SK-N-SH (cell line): ENCODE measurements at regions not wholly inside any gene's neighbourhood (a gene's known extent, or its start where the extent isn't known, plus 50 kb on each side); places are given as distances from the start of the nearest gene placed in this dataset.
A peak's percentile ranks its signal among the peaks of the same experiment; 100 is the strongest.

Experiments
- CTCF ChIA-PET: fragments of 300-600, 350-600 bp; formaldehyde crosslinking; extraction: SDS; loops from one replicate; lab custom pipeline; 2021; lab: Yijun Ruan, JAX
- POLR2A ChIA-PET: fragments of 350-600 bp; sonication (Branson Sonifier 250); formaldehyde crosslinking; extraction: SDS; loops from one replicate; lab custom pipeline; 2020; ENCODE audit warnings: antibody characterized with exemption, inconsistent platforms; lab: Yijun Ruan, JAX
- DNase-seq: peaks from one replicate; pipeline ENCODE4 v3.0.0; 2012
- H2AFZ ChIP-seq: fragments of 200-600 bp; sonication (generic); 2 replicates; pipeline ENCODE4 v1.8.1; 2016; ENCODE audit warnings: antibody characterized with exemption, mild to moderate bottlenecking, low read depth
- H3F3A ChIP-seq: fragments of 200-600 bp; sonication (generic); replicated peaks from 2 replicates; pipeline ENCODE3; 2016; ENCODE audit warnings: antibody characterized with exemption, mild to moderate bottlenecking; ENCODE audit not compliant: insufficient read depth
- H3K27ac ChIP-seq, 2 experiments: fragments of 200-500 bp in 1 of 2; fragments of 200-600 bp in 1 of 2; sonication (Bioruptor generic) in 1 of 2; sonication (generic), shearing (Covaris generic) in 1 of 2; 2 replicates each; pipeline versions ENCODE4 v1.5.1 to v1.6.1; 2014 to 2016; ENCODE audit warnings: low read depth in 2 of 2, inconsistent platforms in 1 of 2, low read length in 1 of 2, mild to moderate bottlenecking in 1 of 2, mixed read lengths in 1 of 2
- H3K27me3 ChIP-seq: fragments of 200-600 bp; sonication (generic), shearing (Covaris generic); 2 replicates; pipeline ENCODE4 v1.6.1; 2016; ENCODE audit warnings: mixed run types; ENCODE audit not compliant: insufficient read depth
- H3K36me3 ChIP-seq, 2 experiments: fragments of 200-500 bp in 1 of 2; fragments of 200-600 bp in 1 of 2; sonication (Bioruptor generic) in 1 of 2; sonication (generic) in 1 of 2; replicated peaks in 1 of 2; 2 replicates each; pipeline versions ENCODE3 to v1.5.1; 2014 to 2016; ENCODE audit warnings: low read length in 1 of 2, mild to moderate bottlenecking in 1 of 2; ENCODE audit not compliant: insufficient read depth in 2 of 2, control insufficient read depth in 1 of 2
- H3K4me1 ChIP-seq, 2 experiments: fragments of 200-500 bp in 1 of 2; fragments of 200-600 bp in 1 of 2; sonication (Bioruptor generic) in 1 of 2; sonication (generic), shearing (Covaris generic) in 1 of 2; 2 replicates each; pipeline versions ENCODE4 v1.5.1 to v1.6.1; 2014 to 2016; ENCODE audit warnings: low read depth in 1 of 2, low read length in 1 of 2, mixed run types in 1 of 2; ENCODE audit not compliant: insufficient read depth in 2 of 2, control insufficient read depth in 1 of 2
- H3K4me2 ChIP-seq: fragments of 200-600 bp; sonication (generic), shearing (Covaris generic); 2 replicates; pipeline ENCODE4 v1.6.1; 2017; ENCODE audit warnings: mixed run types
- H3K4me3 ChIP-seq, 2 experiments: fragments of 200-500 bp in 1 of 2; fragments of 200-600 bp in 1 of 2; sonication (Bioruptor generic) in 1 of 2; sonication (generic), shearing (Covaris generic) in 1 of 2; 2 replicates each; pipeline versions ENCODE4 v1.5.1 to v1.8.1; 2014 to 2016; ENCODE audit warnings: low read depth in 2 of 2, inconsistent platforms in 1 of 2, low read length in 1 of 2, mild to moderate bottlenecking in 1 of 2, mixed read lengths in 1 of 2, moderate library complexity in 1 of 2
- H3K79me2 ChIP-seq: fragments of 200-600 bp; sonication (generic); 2 replicates; pipeline ENCODE4 v1.8.1; 2017; ENCODE audit warnings: mild to moderate bottlenecking; ENCODE audit not compliant: insufficient read depth
- H3K9ac ChIP-seq: fragments of 200-600 bp; sonication (generic); 2 replicates; pipeline ENCODE4 v1.6.1; 2017; ENCODE audit warnings: mixed run types
- H3K9me2 ChIP-seq: fragments of 200-600 bp; sonication (generic); 2 replicates; pipeline ENCODE4 v1.6.1; 2017; ENCODE audit warnings: mixed run types
- H3K9me3 ChIP-seq: fragments of 200-600 bp; sonication (generic); 2 replicates; pipeline ENCODE4 v1.6.1; 2017; ENCODE audit warnings: mixed run types, mild to moderate bottlenecking, moderate library complexity
- H4K20me1 ChIP-seq: fragments of 200-600 bp; sonication (generic); 2 replicates; pipeline ENCODE4 v1.6.1; 2017; ENCODE audit warnings: mild to moderate bottlenecking, mixed run types; ENCODE audit not compliant: insufficient read depth
- EZH2phosphoT487 ChIP-seq: fragments of 200-600 bp; sonication (generic); IDR thresholded peaks from 2 replicates; pipeline ENCODE4 v1.6.1; 2017; ENCODE audit warnings: low read depth, mixed run types, mild to moderate bottlenecking, antibody characterized with exemption, moderate library complexity, borderline replicate concordance
- FOSL2 ChIP-seq: IDR thresholded peaks from 2 replicates; pipeline ENCODE4 v1.4.0; 2012; ENCODE audit warnings: low read depth, mild to moderate bottlenecking, moderate library complexity, borderline replicate concordance
- FOXJ3 ChIP-seq: sonication (generic); formaldehyde crosslinking; IDR thresholded peaks from 2 replicates; pipeline ENCODE4 v1.5.1; 2020; ENCODE audit warnings: mild to moderate bottlenecking, missing genetic modification reagents
- FOXM1 ChIP-seq: IDR thresholded peaks from 2 replicates; pipeline ENCODE4 v1.4.0; 2012; ENCODE audit warnings: low read depth, mild to moderate bottlenecking
- JUND ChIP-seq: IDR thresholded peaks from 2 replicates; pipeline ENCODE4 v1.4.0; 2012
- MXI1 ChIP-seq: IDR thresholded peaks from 2 replicates; pipeline ENCODE4 v1.6.1; 2012; ENCODE audit warnings: mild to moderate bottlenecking, low read depth, low read length, improper control_type of control experiment
- NFIC ChIP-seq: IDR thresholded peaks from 2 replicates; pipeline ENCODE4 v1.4.0; 2012; ENCODE audit warnings: borderline replicate concordance
- NRF1 ChIP-seq: IDR thresholded peaks from 2 replicates; pipeline ENCODE4 v1.6.1; 2012; ENCODE audit warnings: low read depth, mild to moderate bottlenecking, low read length
- RCOR1 ChIP-seq: fragments of 150-350 bp; IDR thresholded peaks from 2 replicates; pipeline ENCODE4 v1.6.1; 2017; ENCODE audit warnings: antibody characterized with exemption, low read length
- RFX5 ChIP-seq: IDR thresholded peaks from 2 replicates; pipeline ENCODE4 v1.6.1; 2012; ENCODE audit warnings: mild to moderate bottlenecking, improper control_type of control experiment, low read length
- SIN3A ChIP-seq: IDR thresholded peaks from 2 replicates; pipeline ENCODE4 v1.6.1; 2012; ENCODE audit warnings: low read depth, mild to moderate bottlenecking, low read length, moderate library complexity, borderline replicate concordance
- TCF12 ChIP-seq: IDR thresholded peaks from 2 replicates; pipeline ENCODE4 v1.4.0; 2012
- TEAD4 ChIP-seq: IDR thresholded peaks from 2 replicates; pipeline ENCODE4 v1.4.0; 2012; ENCODE audit warnings: mild to moderate bottlenecking, borderline replicate concordance; ENCODE audit not compliant: insufficient read depth
- YY1 ChIP-seq: IDR thresholded peaks from 2 replicates; pipeline ENCODE4 v1.4.0; 2012; ENCODE audit warnings: low read depth, mild to moderate bottlenecking
- WGBS: methylation state at CpG from one replicate; pipeline ENCODE4 v1.1.6; 2017; ENCODE audit warnings: low lambda C conversion rate; 5-methylcytosine and 5-hydroxymethylcytosine counted together
- TF ChIP-seq, protein P1 (sequence below): IDR thresholded peaks from 2 replicates; pipeline ENCODE4; 2012
- TF ChIP-seq, protein P2 (sequence below): IDR thresholded peaks from 2 replicates; pipeline ENCODE4 v1.6.1; 2012; ENCODE audit warnings: mild to moderate bottlenecking, low read depth, low read length, moderate library complexity
- TF ChIP-seq, protein P3 (sequence below): IDR thresholded peaks from 2 replicates; pipeline ENCODE4 v1.4.0; 2012; ENCODE audit warnings: low read depth
- TF ChIP-seq, protein P4 (sequence below): fragments of 200-600 bp; sonication (generic); IDR thresholded peaks from 2 replicates; pipeline ENCODE4 v1.6.1; 2017; ENCODE audit warnings: antibody characterized with exemption, mild to moderate bottlenecking, moderate library complexity

DNA sequence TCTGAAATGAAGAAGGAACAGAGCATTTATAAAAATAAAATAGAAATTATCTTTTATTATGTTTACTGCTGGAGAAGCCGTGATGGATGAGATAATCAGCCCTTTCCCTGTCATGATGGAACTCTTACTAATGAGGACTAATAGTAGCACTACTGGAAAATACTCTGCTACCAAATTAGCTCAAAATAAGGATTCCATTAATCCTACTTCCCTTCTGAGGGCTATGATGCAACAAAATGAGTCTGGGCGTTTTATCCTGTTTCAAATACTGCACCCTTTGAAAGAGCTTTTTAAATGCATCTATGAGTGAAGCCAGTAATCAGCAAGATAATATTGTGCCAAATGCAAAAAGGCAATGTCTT lies 59.3 kb upstream of the CARMIL1 start:
- Histone ChIP-seq H3K4me3 (no peak overlapping the region), H3K9me2 (no peaks in the 10 kb centered on the region), H3K27me3 (no peaks in the 10 kb centered on the region), H4K20me1 (no peaks in the 10 kb centered on the region), H3K9me3 (no peaks in the 10 kb centered on the region)
- TF ChIP-seq MXI1 (no peak), FOXM1 (0 out of 2 replicates have a peak, but pooled peaks have one; percentile 40)
- TF ChIP-seq, all 33 proteins: peak for 1
- WGBS, result 19% methylated on average over 2 of the region's 2 CpGs
- ChIA-PET POLR2A (no interaction called here), CTCF (interaction anchor here (0.7 to 1.4 kb wide), 3 partner anchors 38 to 722 kb away, joined by 3 to 4 read pairs (median 4); no protein-coding TSS in a partner anchor)
- Histone ChIP-seq H3F3A (no peaks in the 10 kb centered on the region), H3K79me2 (no peaks in the 10 kb centered on the region), H3K27ac (peak overlapping the region; percentile 48 to 52; a peak in 2 of 4 replicates), H3K36me3 (no peaks in the 10 kb centered on the region), H2AFZ (peak overlapping the region; percentile 71; the same call in 1 of the 2 replicates), H3K4me2 (no peak overlapping the region), H3K4me1 (peaks cover 17 to 29% of the 10 kb centered on the region in 2 experiments; a peak in 3 of 4 replicates), H3K9ac (no peak overlapping the region)
- no peak for DNase-seq

DNA sequence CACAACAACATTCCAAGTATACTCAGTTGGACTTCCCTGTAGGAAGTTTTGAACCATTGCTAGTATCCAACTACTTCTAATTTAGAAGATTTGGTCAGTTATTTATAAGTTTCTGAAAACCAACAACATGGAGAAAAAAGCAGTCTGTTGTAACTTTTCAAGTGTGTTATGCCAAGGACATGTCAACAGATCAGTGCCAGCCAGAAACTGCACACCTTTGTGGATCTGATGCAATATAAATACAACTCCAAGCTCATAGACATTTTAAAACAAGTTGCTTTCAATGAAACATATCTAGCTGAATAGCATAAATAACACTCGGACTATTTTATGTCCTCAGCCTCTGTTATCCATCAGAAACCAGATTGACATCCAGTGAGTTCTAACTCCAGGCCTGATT lies 58.3 kb upstream of the CARMIL1 start:
- Histone ChIP-seq H3K79me2 (no peaks in the 10 kb centered on the region), H3K4me1 (peaks cover 17 to 29% of the 10 kb centered on the region in 2 experiments; a peak in 3 of 4 replicates), H3K4me3 (no peak overlapping the region), H3K9me2 (no peaks in the 10 kb centered on the region), H3K9ac (no peak overlapping the region), H3F3A (no peaks in the 10 kb centered on the region)
- CTCF ChIA-PET, result interaction anchor here (1.4 kb wide), 1 partner anchor 39 kb away, joined by 4 read pairs; no protein-coding TSS in a partner anchor
- TF ChIP-seq, protein P1, sequence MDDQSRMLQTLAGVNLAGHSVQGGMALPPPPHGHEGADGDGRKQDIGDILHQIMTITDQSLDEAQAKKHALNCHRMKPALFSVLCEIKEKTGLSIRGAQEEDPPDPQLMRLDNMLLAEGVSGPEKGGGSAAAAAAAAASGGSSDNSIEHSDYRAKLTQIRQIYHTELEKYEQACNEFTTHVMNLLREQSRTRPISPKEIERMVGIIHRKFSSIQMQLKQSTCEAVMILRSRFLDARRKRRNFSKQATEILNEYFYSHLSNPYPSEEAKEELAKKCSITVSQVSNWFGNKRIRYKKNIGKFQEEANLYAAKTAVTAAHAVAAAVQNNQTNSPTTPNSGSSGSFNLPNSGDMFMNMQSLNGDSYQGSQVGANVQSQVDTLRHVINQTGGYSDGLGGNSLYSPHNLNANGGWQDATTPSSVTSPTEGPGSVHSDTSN, result no peak
- TF ChIP-seq TCF12 (no peak), RFX5 (no peak), EZH2phosphoT487 (no peak), FOXJ3 (CRISPR knock-in tag) (no peak), FOSL2 (no peak), NRF1 (no peak), RCOR1 (no peak), NFIC (no peak), YY1 (no peak), SIN3A (no peak), TEAD4 (no peak), JUND (no peak)
- TF ChIP-seq, protein P2, sequence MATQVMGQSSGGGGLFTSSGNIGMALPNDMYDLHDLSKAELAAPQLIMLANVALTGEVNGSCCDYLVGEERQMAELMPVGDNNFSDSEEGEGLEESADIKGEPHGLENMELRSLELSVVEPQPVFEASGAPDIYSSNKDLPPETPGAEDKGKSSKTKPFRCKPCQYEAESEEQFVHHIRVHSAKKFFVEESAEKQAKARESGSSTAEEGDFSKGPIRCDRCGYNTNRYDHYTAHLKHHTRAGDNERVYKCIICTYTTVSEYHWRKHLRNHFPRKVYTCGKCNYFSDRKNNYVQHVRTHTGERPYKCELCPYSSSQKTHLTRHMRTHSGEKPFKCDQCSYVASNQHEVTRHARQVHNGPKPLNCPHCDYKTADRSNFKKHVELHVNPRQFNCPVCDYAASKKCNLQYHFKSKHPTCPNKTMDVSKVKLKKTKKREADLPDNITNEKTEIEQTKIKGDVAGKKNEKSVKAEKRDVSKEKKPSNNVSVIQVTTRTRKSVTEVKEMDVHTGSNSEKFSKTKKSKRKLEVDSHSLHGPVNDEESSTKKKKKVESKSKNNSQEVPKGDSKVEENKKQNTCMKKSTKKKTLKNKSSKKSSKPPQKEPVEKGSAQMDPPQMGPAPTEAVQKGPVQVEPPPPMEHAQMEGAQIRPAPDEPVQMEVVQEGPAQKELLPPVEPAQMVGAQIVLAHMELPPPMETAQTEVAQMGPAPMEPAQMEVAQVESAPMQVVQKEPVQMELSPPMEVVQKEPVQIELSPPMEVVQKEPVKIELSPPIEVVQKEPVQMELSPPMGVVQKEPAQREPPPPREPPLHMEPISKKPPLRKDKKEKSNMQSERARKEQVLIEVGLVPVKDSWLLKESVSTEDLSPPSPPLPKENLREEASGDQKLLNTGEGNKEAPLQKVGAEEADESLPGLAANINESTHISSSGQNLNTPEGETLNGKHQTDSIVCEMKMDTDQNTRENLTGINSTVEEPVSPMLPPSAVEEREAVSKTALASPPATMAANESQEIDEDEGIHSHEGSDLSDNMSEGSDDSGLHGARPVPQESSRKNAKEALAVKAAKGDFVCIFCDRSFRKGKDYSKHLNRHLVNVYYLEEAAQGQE, result no peak
- TF ChIP-seq, protein P3, sequence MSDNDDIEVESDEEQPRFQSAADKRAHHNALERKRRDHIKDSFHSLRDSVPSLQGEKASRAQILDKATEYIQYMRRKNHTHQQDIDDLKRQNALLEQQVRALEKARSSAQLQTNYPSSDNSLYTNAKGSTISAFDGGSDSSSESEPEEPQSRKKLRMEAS, result no peak
- TF ChIP-seq, protein P4, sequence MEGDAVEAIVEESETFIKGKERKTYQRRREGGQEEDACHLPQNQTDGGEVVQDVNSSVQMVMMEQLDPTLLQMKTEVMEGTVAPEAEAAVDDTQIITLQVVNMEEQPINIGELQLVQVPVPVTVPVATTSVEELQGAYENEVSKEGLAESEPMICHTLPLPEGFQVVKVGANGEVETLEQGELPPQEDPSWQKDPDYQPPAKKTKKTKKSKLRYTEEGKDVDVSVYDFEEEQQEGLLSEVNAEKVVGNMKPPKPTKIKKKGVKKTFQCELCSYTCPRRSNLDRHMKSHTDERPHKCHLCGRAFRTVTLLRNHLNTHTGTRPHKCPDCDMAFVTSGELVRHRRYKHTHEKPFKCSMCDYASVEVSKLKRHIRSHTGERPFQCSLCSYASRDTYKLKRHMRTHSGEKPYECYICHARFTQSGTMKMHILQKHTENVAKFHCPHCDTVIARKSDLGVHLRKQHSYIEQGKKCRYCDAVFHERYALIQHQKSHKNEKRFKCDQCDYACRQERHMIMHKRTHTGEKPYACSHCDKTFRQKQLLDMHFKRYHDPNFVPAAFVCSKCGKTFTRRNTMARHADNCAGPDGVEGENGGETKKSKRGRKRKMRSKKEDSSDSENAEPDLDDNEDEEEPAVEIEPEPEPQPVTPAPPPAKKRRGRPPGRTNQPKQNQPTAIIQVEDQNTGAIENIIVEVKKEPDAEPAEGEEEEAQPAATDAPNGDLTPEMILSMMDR, result no peak
- TF ChIP-seq, all 33 proteins: peak for 0
- no peaks in the 10 kb centered on the region for H3K27me3 ChIP-seq
- no peak overlapping the region for H3K27ac ChIP-seq
- no peak for DNase-seq
- no peaks in the 10 kb centered on the region for H3K36me3 ChIP-seq
- POLR2A ChIA-PET, result no interaction called here
- no peaks in the 10 kb centered on the region for H4K20me1 ChIP-seq
- WGBS, result 94% methylated on average over 1 of the region's 1 CpG
- no peak overlapping the region for H2AFZ ChIP-seq
- H3K4me2 ChIP-seq, result no peak overlapping the region
- H3K9me3 ChIP-seq, result no peaks in the 10 kb centered on the region
